ENCODE measurements at regions not wholly inside any gene's neighbourhood (a gene's known extent, or its start where the extent isn't known, plus 50 kb on each side); places are given as distances from the start of the nearest gene placed in this dataset.

- TF ChIP-seq CTCF (conservative IDR thresholded peaks at IDR 0.05; ENCODE audit: low read length) (peak; percentile 64), EZH2phosphoT487 (IDR thresholded peaks at IDR 0.05; ENCODE audit: borderline replicate concordance) (no peak)
These were observed 181.3 kb downstream of the SNRPN start for GRCh38 chr15:25136119-25136518.
